ENCODE measurements at regions not wholly inside any gene's neighbourhood (a gene's known extent, or its start where the extent isn't known, plus 50 kb on each side); places are given as distances from the start of the nearest gene placed in this dataset.

DNA sequence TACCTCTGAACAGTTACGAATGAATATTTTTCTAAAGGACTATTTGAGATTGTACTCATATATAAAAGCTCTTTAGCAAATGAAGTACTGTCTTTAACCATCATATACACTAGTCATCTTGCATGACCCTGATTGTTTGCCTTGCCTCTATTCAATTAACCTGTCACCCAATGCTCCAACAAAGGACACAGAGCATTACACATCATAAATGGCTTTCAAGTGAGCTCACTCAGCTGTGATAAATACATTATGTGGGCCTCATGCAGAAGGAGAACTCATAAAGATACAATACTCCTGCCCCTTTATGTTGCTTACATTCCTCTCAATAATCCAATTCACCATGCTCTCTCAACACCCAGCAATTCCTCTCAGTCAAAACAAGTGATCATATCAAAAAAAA lies 993.0 kb upstream of the PRMT6 start:
- H3K4me3 ChIP-seq (replicated peaks; ENCODE audit: low read depth, low read length), result no peak overlapping the region
- DNase-seq (ENCODE audit: low read depth), result no peak
- TF ChIP-seq, protein P1, sequence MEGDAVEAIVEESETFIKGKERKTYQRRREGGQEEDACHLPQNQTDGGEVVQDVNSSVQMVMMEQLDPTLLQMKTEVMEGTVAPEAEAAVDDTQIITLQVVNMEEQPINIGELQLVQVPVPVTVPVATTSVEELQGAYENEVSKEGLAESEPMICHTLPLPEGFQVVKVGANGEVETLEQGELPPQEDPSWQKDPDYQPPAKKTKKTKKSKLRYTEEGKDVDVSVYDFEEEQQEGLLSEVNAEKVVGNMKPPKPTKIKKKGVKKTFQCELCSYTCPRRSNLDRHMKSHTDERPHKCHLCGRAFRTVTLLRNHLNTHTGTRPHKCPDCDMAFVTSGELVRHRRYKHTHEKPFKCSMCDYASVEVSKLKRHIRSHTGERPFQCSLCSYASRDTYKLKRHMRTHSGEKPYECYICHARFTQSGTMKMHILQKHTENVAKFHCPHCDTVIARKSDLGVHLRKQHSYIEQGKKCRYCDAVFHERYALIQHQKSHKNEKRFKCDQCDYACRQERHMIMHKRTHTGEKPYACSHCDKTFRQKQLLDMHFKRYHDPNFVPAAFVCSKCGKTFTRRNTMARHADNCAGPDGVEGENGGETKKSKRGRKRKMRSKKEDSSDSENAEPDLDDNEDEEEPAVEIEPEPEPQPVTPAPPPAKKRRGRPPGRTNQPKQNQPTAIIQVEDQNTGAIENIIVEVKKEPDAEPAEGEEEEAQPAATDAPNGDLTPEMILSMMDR (IDR thresholded peaks at IDR 0.05; ENCODE audit: low read length, missing control alignments), result no peak

DNA sequence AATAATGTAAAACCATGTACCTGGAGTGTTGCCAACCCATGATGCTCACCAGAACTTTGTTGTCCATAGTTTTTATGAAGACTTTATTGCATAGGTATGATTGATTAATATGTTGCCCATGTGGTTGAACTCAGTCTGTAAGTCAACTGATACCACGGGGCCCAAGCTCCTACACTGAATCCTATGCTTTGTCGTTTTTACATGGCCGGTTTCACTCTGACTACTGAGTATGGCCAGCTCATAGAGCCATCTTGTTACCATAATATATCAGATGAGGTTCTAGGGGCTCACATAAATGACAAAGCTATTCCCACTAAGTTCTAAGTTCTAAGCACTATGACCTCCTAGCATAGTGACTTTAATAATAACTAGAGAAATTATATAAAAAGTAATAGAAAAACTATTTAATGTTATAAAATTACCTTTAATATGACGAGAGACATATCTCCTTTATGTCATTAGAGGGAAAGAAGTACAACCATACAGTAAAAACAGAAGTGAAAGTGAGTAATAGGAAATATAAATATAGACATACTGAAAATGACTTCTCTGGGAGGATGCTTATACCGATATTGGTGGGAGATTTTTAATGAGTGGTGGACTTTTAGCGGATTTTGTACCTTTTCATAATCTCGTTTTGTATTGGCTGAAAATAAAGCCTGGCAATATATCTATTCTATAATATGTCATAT lies 983.4 kb upstream of the PRMT6 start:
- no peak overlapping the region for H3K4me3 ChIP-seq (replicated peaks; ENCODE audit: low read depth, low read length)
- TF ChIP-seq, protein P1 (IDR thresholded peaks at IDR 0.05; ENCODE audit: low read length, missing control alignments), result no peak
- no peak for DNase-seq (ENCODE audit: low read depth)

DNA sequence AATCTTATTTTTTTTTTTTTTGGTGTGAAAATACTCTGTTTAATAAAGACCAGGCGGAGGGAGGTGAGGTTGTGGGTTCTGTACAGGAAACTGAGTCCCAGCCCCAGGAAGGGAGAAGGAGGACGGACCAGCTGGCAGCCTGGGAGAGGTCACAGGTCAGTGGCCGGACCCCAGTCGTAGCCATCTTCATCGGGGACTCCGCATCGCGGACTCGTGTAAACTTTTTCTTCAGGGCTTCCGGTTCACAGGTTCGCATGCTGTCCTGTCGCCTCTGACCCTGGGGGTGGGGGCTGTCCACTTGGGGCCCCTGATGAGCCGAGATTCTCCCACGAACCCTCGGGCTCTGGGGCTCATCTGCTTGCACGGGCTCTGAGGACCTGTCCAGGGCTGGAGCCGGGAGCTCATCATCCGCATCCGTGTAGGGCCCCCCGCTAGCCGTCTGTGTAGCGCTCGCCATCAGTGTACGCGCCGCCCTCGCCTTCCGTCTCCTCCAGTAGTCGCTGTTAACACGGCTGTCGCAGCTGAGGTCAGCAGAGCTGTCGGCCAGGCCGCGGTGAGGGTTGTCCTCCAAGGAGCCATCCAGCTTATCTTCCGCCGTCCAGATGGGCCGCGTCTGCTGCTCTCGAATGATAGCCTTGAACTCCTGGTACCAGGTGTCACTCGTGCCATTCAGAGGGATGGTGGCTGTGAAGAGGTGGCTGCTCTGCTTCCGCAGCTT lies 975.7 kb upstream of the PRMT6 start:
- no peak for DNase-seq (ENCODE audit: low read depth)
- H3K4me3 ChIP-seq (replicated peaks; ENCODE audit: low read depth, low read length), result no peak overlapping the region
- TF ChIP-seq, protein P1 (IDR thresholded peaks at IDR 0.05; ENCODE audit: low read length, missing control alignments), result no peak

DNA sequence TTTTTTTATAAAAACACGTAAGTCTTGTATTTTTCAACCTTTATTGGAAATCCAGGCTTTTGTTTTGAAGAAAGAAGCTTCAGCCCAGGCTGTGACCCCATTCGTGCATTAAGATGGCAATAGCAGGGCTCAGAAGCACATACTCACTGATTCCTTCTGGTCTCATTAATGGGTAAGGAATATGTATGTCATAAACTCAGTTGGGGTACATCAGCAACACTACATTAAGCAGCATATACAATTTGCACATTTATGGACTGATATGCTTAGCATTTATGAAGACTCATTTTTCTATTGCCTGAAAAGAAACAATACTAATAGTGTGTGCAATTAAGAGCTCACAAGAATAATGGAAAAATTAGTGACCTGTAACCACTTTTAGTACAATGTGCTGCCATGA lies 945.4 kb upstream of the PRMT6 start:
- H3K4me3 ChIP-seq (replicated peaks; ENCODE audit: low read depth, low read length), result no peak overlapping the region
- no peak for DNase-seq (ENCODE audit: low read depth)
- TF ChIP-seq, protein P1 (IDR thresholded peaks at IDR 0.05; ENCODE audit: low read length, missing control alignments), result no peak

DNA sequence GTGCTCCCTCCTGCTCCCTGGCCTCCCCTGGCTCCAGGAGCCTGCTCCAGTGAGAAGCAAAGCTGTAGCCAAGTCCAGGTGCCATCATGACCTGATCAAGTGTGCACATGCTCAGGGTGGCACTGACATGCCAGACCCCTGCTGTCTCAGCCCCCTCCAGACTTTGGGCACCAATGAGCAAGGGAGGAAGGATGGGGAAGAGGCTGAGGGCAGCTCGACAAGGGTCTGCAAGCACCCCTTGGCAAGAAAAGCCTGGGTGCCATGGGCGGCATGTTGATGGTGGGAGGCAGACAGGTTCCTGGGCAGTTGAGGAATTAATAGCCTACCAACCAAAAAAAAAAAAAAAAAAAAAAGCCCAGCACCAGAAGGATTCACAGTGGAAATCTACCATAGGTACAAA lies 942.6 kb upstream of the PRMT6 start:
- no peak overlapping the region for H3K4me3 ChIP-seq (replicated peaks; ENCODE audit: low read depth, low read length)
- DNase-seq (ENCODE audit: low read depth), result no peak
- TF ChIP-seq, protein P1 (IDR thresholded peaks at IDR 0.05; ENCODE audit: low read length, missing control alignments), result no peak

DNA sequence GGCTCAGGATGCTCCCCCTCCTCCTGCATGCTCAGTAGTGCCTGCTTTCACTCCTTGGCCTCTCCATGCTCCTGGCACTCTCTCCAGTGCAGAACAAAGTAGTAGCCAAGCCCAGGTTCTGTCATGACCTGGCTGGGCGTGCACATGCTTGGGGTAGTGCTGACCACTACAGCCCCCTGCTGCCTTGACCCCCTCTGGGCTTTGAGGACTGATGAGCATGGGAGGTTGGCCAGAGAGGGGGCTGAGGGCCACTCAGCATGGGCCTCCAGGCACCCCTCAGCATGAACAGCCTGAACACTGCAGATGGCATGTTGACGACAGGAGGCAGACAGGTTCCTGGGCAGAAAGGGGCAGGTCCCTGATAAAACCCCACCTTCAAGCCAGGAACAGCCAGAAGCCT lies 935.7 kb upstream of the PRMT6 start:
- TF ChIP-seq, protein P1 (IDR thresholded peaks at IDR 0.05; ENCODE audit: low read length, missing control alignments), result no peak
- DNase-seq (ENCODE audit: low read depth), result no peak
- H3K4me3 ChIP-seq (replicated peaks; ENCODE audit: low read depth, low read length), result no peak overlapping the region
